Neural cell (in vitro differentiated cells): ENCODE measurements at regions not wholly inside any gene's neighbourhood (a gene's known extent, or its start where the extent isn't known, plus 50 kb on each side); places are given as distances from the start of the nearest gene placed in this dataset.

Experiments
- EP300 ChIP-seq: fragments of 450-650 bp; conservative IDR thresholded peaks from 2 replicates; pipeline ENCODE4 v1.6.1; 2014; ENCODE audit warnings: antibody characterized with exemption, mild to moderate bottlenecking, moderate library complexity; ENCODE audit not compliant: poor library complexity, severe bottlenecking
- EZH2 ChIP-seq: fragments of 200-600, 300-800 bp; shearing (Covaris generic), sonication (generic); IDR thresholded peaks from 2 replicates; pipeline ENCODE4 v1.6.1; 2014; ENCODE audit warnings: antibody characterized with exemption, low read length, borderline replicate concordance, mild to moderate bottlenecking; ENCODE audit not compliant: insufficient read depth, poor library complexity, severe bottlenecking
- MXI1 ChIP-seq: fragments of 450-650 bp; conservative IDR thresholded peaks from 2 replicates; pipeline ENCODE4 v1.6.1; 2014; ENCODE audit warnings: antibody characterized with exemption, mild to moderate bottlenecking; ENCODE audit not compliant: poor library complexity, severe bottlenecking
- POLR2AphosphoS5 ChIP-seq: IDR thresholded peaks from 2 replicates; pipeline ENCODE4 v1.6.1; 2012
- RAD21 ChIP-seq: fragments of 450-650 bp; conservative IDR thresholded peaks from 2 replicates; pipeline ENCODE4 v1.6.1; 2014; ENCODE audit warnings: antibody characterized with exemption, mild to moderate bottlenecking, moderate library complexity
- SMC3 ChIP-seq: fragments of 450-650 bp; conservative IDR thresholded peaks from 2 replicates; pipeline ENCODE4 v1.6.1; 2014; ENCODE audit warnings: antibody characterized with exemption, mild to moderate bottlenecking, moderate library complexity; ENCODE audit not compliant: poor library complexity
- TAF1 ChIP-seq: IDR thresholded peaks from 2 replicates; pipeline ENCODE4 v1.6.1; 2012; ENCODE audit warnings: low read depth
- TF ChIP-seq, protein P1 (sequence below): fragments of 450-650 bp; IDR thresholded peaks from 2 replicates; pipeline ENCODE4 v1.5.1; 2014; ENCODE audit warnings: antibody characterized with exemption, mild to moderate bottlenecking, moderate library complexity; ENCODE audit not compliant: poor library complexity, severe bottlenecking
- TF ChIP-seq, protein P2 (sequence below): IDR thresholded peaks from 2 replicates; pipeline ENCODE4 v1.6.1; 2012; ENCODE audit warnings: borderline replicate concordance

DNA sequence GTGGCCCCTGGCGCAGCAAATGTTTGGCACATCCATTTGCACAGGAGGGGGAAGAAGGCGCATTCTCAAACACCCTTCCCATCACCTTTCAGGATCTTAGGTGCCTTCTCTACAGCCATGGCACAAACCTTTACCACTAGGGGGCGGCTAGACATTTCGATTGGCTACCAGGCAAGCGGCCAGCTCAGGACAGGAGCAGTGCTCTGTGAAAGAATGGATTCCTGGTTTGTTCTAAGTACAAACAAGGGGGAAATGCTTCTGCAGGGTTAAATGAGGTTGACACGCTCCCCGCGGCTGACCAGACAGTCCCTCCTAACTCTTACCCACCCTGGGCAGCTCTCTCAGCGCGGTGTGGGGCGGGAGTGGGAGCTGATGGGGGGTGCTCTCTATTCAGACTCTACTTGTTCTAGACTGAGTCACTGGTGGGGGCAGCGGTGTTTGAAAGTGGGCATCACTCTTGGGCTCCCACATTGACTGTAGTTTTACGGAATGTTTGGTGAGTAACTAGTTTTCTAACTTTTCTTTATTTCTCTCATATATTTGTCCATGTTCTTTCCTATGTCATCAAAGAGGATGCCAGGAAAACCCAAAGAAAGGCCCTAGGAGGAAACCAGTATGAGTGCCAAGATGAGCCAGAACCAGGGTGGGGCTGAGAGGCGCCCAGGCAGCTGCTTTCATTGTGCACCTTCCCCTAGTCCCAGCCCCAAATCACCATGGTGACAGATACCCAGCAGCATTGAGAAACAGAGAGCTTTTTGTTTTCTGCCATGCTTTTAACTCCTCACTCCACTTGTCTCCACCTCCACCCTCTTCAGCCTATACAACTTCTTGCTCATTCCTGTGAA lies 61.4 kb upstream of the GPR158 start:
- TF ChIP-seq, protein P1, sequence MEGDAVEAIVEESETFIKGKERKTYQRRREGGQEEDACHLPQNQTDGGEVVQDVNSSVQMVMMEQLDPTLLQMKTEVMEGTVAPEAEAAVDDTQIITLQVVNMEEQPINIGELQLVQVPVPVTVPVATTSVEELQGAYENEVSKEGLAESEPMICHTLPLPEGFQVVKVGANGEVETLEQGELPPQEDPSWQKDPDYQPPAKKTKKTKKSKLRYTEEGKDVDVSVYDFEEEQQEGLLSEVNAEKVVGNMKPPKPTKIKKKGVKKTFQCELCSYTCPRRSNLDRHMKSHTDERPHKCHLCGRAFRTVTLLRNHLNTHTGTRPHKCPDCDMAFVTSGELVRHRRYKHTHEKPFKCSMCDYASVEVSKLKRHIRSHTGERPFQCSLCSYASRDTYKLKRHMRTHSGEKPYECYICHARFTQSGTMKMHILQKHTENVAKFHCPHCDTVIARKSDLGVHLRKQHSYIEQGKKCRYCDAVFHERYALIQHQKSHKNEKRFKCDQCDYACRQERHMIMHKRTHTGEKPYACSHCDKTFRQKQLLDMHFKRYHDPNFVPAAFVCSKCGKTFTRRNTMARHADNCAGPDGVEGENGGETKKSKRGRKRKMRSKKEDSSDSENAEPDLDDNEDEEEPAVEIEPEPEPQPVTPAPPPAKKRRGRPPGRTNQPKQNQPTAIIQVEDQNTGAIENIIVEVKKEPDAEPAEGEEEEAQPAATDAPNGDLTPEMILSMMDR, result peak; percentile 78
- TF ChIP-seq TAF1, result no peak
- no peak for TF ChIP-seq EZH2
- TF ChIP-seq, protein P2, sequence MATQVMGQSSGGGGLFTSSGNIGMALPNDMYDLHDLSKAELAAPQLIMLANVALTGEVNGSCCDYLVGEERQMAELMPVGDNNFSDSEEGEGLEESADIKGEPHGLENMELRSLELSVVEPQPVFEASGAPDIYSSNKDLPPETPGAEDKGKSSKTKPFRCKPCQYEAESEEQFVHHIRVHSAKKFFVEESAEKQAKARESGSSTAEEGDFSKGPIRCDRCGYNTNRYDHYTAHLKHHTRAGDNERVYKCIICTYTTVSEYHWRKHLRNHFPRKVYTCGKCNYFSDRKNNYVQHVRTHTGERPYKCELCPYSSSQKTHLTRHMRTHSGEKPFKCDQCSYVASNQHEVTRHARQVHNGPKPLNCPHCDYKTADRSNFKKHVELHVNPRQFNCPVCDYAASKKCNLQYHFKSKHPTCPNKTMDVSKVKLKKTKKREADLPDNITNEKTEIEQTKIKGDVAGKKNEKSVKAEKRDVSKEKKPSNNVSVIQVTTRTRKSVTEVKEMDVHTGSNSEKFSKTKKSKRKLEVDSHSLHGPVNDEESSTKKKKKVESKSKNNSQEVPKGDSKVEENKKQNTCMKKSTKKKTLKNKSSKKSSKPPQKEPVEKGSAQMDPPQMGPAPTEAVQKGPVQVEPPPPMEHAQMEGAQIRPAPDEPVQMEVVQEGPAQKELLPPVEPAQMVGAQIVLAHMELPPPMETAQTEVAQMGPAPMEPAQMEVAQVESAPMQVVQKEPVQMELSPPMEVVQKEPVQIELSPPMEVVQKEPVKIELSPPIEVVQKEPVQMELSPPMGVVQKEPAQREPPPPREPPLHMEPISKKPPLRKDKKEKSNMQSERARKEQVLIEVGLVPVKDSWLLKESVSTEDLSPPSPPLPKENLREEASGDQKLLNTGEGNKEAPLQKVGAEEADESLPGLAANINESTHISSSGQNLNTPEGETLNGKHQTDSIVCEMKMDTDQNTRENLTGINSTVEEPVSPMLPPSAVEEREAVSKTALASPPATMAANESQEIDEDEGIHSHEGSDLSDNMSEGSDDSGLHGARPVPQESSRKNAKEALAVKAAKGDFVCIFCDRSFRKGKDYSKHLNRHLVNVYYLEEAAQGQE, result no peak
- no peak for TF ChIP-seq POLR2AphosphoS5
- peak; percentile 81 for TF ChIP-seq SMC3
- peak; percentile 76 for TF ChIP-seq RAD21
- no peak for TF ChIP-seq EP300
- TF ChIP-seq MXI1, result no peak
